H1 (cell line): ENCODE measurements at regions not wholly inside any gene's neighbourhood (a gene's known extent, or its start where the extent isn't known, plus 50 kb on each side); places are given as distances from the start of the nearest gene placed in this dataset.
A peak's percentile ranks its signal among the peaks of the same experiment; 100 is the strongest.

Experiments
- CTCF ChIA-PET: fragments of 300-600 bp; sonication (Branson Sonifier 250); formaldehyde crosslinking; loops from one replicate; lab custom pipeline; 2021; ENCODE audit not compliant: partially characterized antibody; lab: Charles Lee
- POLR2A ChIA-PET: fragments of 300-600 bp; sonication (Branson Sonifier 250); formaldehyde crosslinking; loops from one replicate; lab custom pipeline; 2021; ENCODE audit warnings: inconsistent platforms; ENCODE audit not compliant: partially characterized antibody; lab: Charles Lee
- DNase-seq, 2 experiments: peaks; one replicate each; pipeline versions ENCODE4 v3.0.0 to v3.0.0-alpha.2; 2010 to 2022; ENCODE audit warnings: low spot score in 2 of 2, low read depth in 1 of 2, mixed read lengths in 1 of 2
- FAIRE-seq: peaks from 2 replicates; lab custom pipeline; 2011; peaks lifted over from hg19 to GRCh38; lab: Jason Lieb, UNC
- H2AFZ ChIP-seq: 2 replicates; pipeline ENCODE4 v1.8.1; 2012; ENCODE audit warnings: low read length, inconsistent platforms
- H2AK5ac ChIP-seq: 2 replicates; pipeline ENCODE4 v1.6.1; 2013; ENCODE audit warnings: low read depth, low read length
- H2BK120ac ChIP-seq: replicated peaks from 2 replicates; pipeline ENCODE3; 2013; ENCODE audit warnings: low read depth, low read length, inconsistent platforms
- H2BK12ac ChIP-seq: 2 replicates; pipeline ENCODE4 v1.6.1; 2013; ENCODE audit warnings: low read depth, low read length
- H2BK15ac ChIP-seq: 2 replicates; pipeline ENCODE4 v1.6.1; 2013; ENCODE audit warnings: low read length
- H2BK20ac ChIP-seq: 2 replicates; pipeline ENCODE4 v1.6.1; 2013; ENCODE audit warnings: low read length
- H2BK5ac ChIP-seq: 2 replicates; pipeline ENCODE4 v1.6.1; 2013; ENCODE audit warnings: low read depth, low read length
- H3K14ac ChIP-seq: 2 replicates; pipeline ENCODE4 v1.6.1; 2013; ENCODE audit warnings: inconsistent platforms; ENCODE audit not compliant: insufficient read length
- H3K18ac ChIP-seq: 2 replicates; pipeline ENCODE4 v1.6.1; 2013; ENCODE audit warnings: low read length; ENCODE audit errors: extremely low read depth
- H3K23ac ChIP-seq: 2 replicates; pipeline ENCODE4 v1.6.1; 2013; ENCODE audit warnings: inconsistent platforms; ENCODE audit not compliant: insufficient read length
- H3K23me2 ChIP-seq: 2 replicates; pipeline ENCODE4 v1.6.1; 2013; ENCODE audit warnings: low read depth, low read length
- H3K27ac ChIP-seq: 2 replicates; pipeline ENCODE4 v1.6.1; 2011; ENCODE audit warnings: low read depth, low read length, inconsistent platforms
- H3K27me3 ChIP-seq, 4 experiments: replicated peaks in 1 of 4; 1 replicate in 1 of 4; 2 replicates in 3 of 4; pipeline versions ENCODE4 v1.6.1 to v1.8.1; 2011 to 2013; ENCODE audit warnings: low read length in 3 of 4, mild to moderate bottlenecking in 3 of 4, inconsistent platforms in 2 of 4, mixed read lengths in 2 of 4, moderate library complexity in 1 of 4; ENCODE audit not compliant: control insufficient read depth in 3 of 4, insufficient read depth in 3 of 4; ENCODE audit errors: extremely low read depth in 1 of 4
- H3K36me3 ChIP-seq, 4 experiments: 2 replicates each; pipeline versions ENCODE4 v1.6.1 to v1.8.1; 2011 to 2013; ENCODE audit warnings: mild to moderate bottlenecking in 4 of 4, low read length in 3 of 4, moderate library complexity in 2 of 4, control low read depth in 1 of 4, inconsistent platforms in 1 of 4; ENCODE audit not compliant: insufficient read depth in 4 of 4, control insufficient read depth in 2 of 4
- H3K4ac ChIP-seq: replicated peaks from 2 replicates; pipeline ENCODE3; 2013; ENCODE audit warnings: low read length, low read depth, mixed read lengths, inconsistent platforms; ENCODE audit not compliant: insufficient read length
- H3K4me1 ChIP-seq, 4 experiments: replicated peaks in 1 of 4; 1 replicate in 1 of 4; 2 replicates in 3 of 4; pipeline versions ENCODE4 v1.6.1 to v1.8.1; 2011 to 2013; ENCODE audit warnings: low read length in 3 of 4, inconsistent platforms in 2 of 4, mixed read lengths in 1 of 4; ENCODE audit not compliant: insufficient read depth in 4 of 4, control insufficient read depth in 3 of 4
- H3K4me2 ChIP-seq, 2 experiments: 2 replicates each; pipeline versions ENCODE4 v1.6.1 to v1.8.1; 2011 to 2013; ENCODE audit warnings: low read depth in 2 of 2, low read length in 2 of 2, control low read depth in 1 of 2, inconsistent platforms in 1 of 2, mild to moderate bottlenecking in 1 of 2; ENCODE audit not compliant: insufficient read depth in 1 of 2
- H3K4me3 ChIP-seq, 4 experiments: fragments of 200-600, 300-600 bp in 1 of 4; sonication (generic), shearing (Covaris generic), sonication (Bioruptor Twin) in 1 of 4; 2 replicates each; pipeline versions ENCODE4 v1.5.1 to v1.8.1; 2011 to 2016; ENCODE audit warnings: low read length in 4 of 4, low read depth in 3 of 4, control low read depth in 2 of 4, inconsistent platforms in 2 of 4, mild to moderate bottlenecking in 2 of 4, mixed read lengths in 1 of 4, moderate library complexity in 1 of 4; ENCODE audit not compliant: insufficient read depth in 2 of 4; ENCODE audit errors: extremely low read depth in 1 of 4
- H3K56ac ChIP-seq: replicated peaks from 2 replicates; pipeline ENCODE3; 2013; ENCODE audit warnings: low read depth, mild to moderate bottlenecking, mixed read lengths, low read length, inconsistent platforms; ENCODE audit not compliant: insufficient read length
- H3K79me1 ChIP-seq: 2 replicates; pipeline ENCODE4 v1.6.1; 2013; ENCODE audit warnings: low read depth, low read length, control low read depth
- H3K79me2 ChIP-seq, 2 experiments: 2 replicates each; pipeline versions ENCODE4 v1.6.1 to v1.8.1; 2012 to 2013; ENCODE audit warnings: low read length in 2 of 2, mild to moderate bottlenecking in 2 of 2, inconsistent platforms in 1 of 2; ENCODE audit not compliant: insufficient read depth in 2 of 2, control insufficient read depth in 1 of 2
- H3K9ac ChIP-seq, 4 experiments: replicated peaks in 1 of 4; 1 replicate in 1 of 4; 2 replicates in 3 of 4; pipeline versions ENCODE4 v1.6.1 to v1.8.1; 2011 to 2013; ENCODE audit warnings: low read depth in 3 of 4, low read length in 3 of 4, control low read depth in 2 of 4, mild to moderate bottlenecking in 2 of 4, moderate library complexity in 2 of 4, inconsistent platforms in 1 of 4; ENCODE audit errors: extremely low read depth in 1 of 4
- H3K9me3 ChIP-seq, 2 experiments: 2 replicates each; pipeline versions ENCODE4 v1.6.1 to v1.8.1; 2012 to 2013; ENCODE audit warnings: mild to moderate bottlenecking in 2 of 2, moderate library complexity in 2 of 2, control low read depth in 1 of 2, inconsistent platforms in 1 of 2, low read depth in 1 of 2, low read length in 1 of 2, mixed read lengths in 1 of 2; ENCODE audit not compliant: insufficient read depth in 2 of 2
- H4K20me1 ChIP-seq, 2 experiments: replicated peaks in 1 of 2; 2 replicates each; pipeline versions ENCODE3 to v1.8.1; 2011 to 2013; ENCODE audit warnings: inconsistent platforms in 2 of 2, low read length in 2 of 2, mild to moderate bottlenecking in 1 of 2; ENCODE audit not compliant: insufficient read depth in 2 of 2, control insufficient read depth in 1 of 2
- H4K5ac ChIP-seq: 2 replicates; pipeline ENCODE4 v1.6.1; 2013; ENCODE audit warnings: low read length, low read depth, mixed read lengths, inconsistent platforms; ENCODE audit not compliant: insufficient read length
- H4K8ac ChIP-seq: 2 replicates; pipeline ENCODE4 v1.8.0; 2013; ENCODE audit warnings: mild to moderate bottlenecking, moderate library complexity, low read length, inconsistent platforms; ENCODE audit not compliant: insufficient read depth; ENCODE audit errors: extremely low read depth
- H4K91ac ChIP-seq: replicated peaks from 2 replicates; pipeline ENCODE3; 2013; ENCODE audit warnings: low read length, mixed read lengths, inconsistent platforms; ENCODE audit not compliant: insufficient read length
- CEBPB ChIP-seq: IDR thresholded peaks from 2 replicates; pipeline ENCODE4 v1.6.1; 2012; ENCODE audit warnings: low read depth, low read length
- EZH2 ChIP-seq: fragments of 200-600 bp; sonication (generic); IDR thresholded peaks from 2 replicates; pipeline ENCODE4 v1.7.1; 2012; ENCODE audit warnings: low read depth, mild to moderate bottlenecking, moderate library complexity, low read length, inconsistent platforms; ENCODE audit not compliant: severe bottlenecking
- RXRA ChIP-seq: IDR thresholded peaks from 2 replicates; pipeline ENCODE4 v1.6.1; 2011; ENCODE audit warnings: low read depth, mild to moderate bottlenecking, low read length, moderate library complexity; ENCODE audit not compliant: insufficient read depth
- WGBS, 2 experiments: shearing (Covaris generic) in 1 of 2; methylation state at CpG; one replicate each; pipeline versions ENCODE4 v1.1.6 to v1.1.7; 2013 to 2015; ENCODE audit warnings: low lambda C conversion rate in 2 of 2, mixed read lengths in 2 of 2, inconsistent platforms in 1 of 2, low coverage in 1 of 2, missing lambda C conversion rate in 1 of 2; ENCODE audit not compliant: insufficient replicate concordance in 2 of 2, insufficient coverage in 1 of 2, insufficient read length in 1 of 2; ENCODE audit errors: extremely low coverage in 1 of 2, missing lambda C conversion rate in 1 of 2; 5-methylcytosine and 5-hydroxymethylcytosine counted together

DNA sequence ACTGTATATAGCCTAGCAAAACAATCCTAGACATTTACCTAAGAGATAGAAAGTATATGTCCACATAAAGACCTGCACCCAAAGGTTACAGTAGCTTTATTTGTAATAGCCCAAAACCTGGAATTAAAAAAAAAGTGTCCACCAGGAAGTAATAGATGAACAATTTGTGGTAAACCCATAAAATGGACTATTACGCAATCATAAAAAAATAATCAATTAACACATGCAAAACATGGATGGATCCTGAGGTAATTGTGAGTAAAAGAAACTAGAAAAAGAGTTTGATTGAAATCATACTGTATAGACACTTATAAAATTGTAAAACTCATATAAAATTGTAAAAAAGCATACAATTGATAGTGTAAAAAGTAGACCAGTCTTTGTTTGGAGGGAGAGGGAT is 673.0 kb upstream of the ZNF804A start:
- Histone ChIP-seq H3K56ac (no peak overlapping the region), H3K79me1 (no peaks in the 10 kb centered on the region), H2BK5ac (no peak overlapping the region), H3K23ac (no peak overlapping the region), H3K4me2 (no peak overlapping the region), H3K4ac (no peak overlapping the region), H2BK15ac (no peak overlapping the region), H4K20me1 (no peaks in the 10 kb centered on the region), H2AFZ (no peak overlapping the region), H3K27ac (no peak overlapping the region), H4K5ac (no peak overlapping the region), H3K27me3 (no peaks in the 10 kb centered on the region), H3K4me1 (no peaks in the 10 kb centered on the region), H4K91ac (no peak overlapping the region), H3K36me3 (no peaks in the 10 kb centered on the region; a peak in 1 of 8 replicates), H3K18ac (no peak overlapping the region), H3K14ac (no peak overlapping the region), H3K4me3 (no peak overlapping the region), H2BK20ac (no peak overlapping the region), H4K8ac (no peak overlapping the region), H3K9me3 (peaks cover 6 to 7% of the 10 kb centered on the region in 2 experiments; a peak in 2 of 4 replicates), H2BK12ac (no peak overlapping the region), H3K9ac (no peak overlapping the region), H2BK120ac (no peak overlapping the region), H2AK5ac (no peak overlapping the region), H3K23me2 (no peaks in the 10 kb centered on the region), H3K79me2 (no peaks in the 10 kb centered on the region)
- ChIA-PET CTCF (no interaction called here), POLR2A (no interaction called here)
- TF ChIP-seq RXRA: no peak
- TF ChIP-seq EZH2: no peak
- peak; percentile 88; the same call in 1 of the 2 replicates for TF ChIP-seq CEBPB
- WGBS, 2 experiments: 95% methylated on average over 1 of the region's 1 CpG; no CpG with 5 or more reads in 1 of the 2 experiments
- FAIRE-seq (no peak), DNase-seq (no peak)
